GM03348 (cell line): ENCODE measurements at regions not wholly inside any gene's neighbourhood (a gene's known extent, or its start where the extent isn't known, plus 50 kb on each side); places are given as distances from the start of the nearest gene placed in this dataset.
A peak's percentile ranks its signal among the peaks of the same experiment; 100 is the strongest.

Source experiments
- DNase-seq: peaks from one replicate; pipeline ENCODE4 v3.0.0; 2012; ENCODE audit warnings: low spot score

- no peak for DNase-seq
Observed at GRCh38 chr13:94968757-94969086, 256.4 kb upstream of the SOX21 start.

- peak; percentile 34 for DNase-seq
Observed at GRCh38 chr13:94968040-94968756, 255.9 kb upstream of the SOX21 start.

GRCh38 chr13:94967183-94968039 is 255.1 kb upstream of the SOX21 start:
- DNase-seq: peak; percentile 64

GRCh38 chr13:94966422-94966955 is 254.1 kb upstream of the SOX21 start:
- DNase-seq: no peak

GRCh38 chr13:94959626-94960025 is 247.3 kb upstream of the SOX21 start:
- DNase-seq: no peak

DNA sequence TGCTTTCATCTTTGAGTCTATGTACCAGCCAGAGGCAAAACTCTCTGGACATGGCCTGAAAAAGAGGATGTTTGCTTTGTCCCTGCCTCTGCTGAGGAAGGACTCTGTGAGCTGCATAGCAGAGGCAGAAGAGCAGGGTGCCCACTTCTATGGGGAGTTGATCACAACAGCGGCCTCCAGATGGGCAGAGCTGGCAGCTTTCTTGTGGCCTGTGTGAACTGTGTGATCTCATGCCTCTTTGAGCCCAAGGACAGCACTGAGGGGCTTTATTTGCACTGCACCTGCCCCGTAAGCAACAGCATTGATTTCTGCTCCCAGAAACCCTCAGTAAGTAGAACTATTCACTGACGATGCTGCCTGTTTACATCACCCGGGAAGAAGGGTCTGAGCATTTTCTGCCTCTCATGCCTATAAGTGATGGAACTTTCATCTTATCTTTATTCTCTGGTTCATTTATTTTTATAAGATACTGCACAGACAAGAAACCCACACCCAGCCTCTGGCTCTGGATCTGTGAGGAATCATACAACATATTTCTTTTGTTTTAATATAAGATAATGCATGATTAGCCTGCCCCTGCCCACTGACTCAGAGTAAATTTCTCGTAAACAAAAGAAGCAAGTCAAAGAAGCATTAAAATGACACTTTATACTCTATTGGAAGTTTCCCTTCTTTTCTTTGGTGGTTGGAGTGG is 244.2 kb upstream of the SOX21 start:
- no peak for DNase-seq

GRCh38 chr13:94952787-94953186 is 240.4 kb upstream of the SOX21 start:
- DNase-seq: no peak

DNA sequence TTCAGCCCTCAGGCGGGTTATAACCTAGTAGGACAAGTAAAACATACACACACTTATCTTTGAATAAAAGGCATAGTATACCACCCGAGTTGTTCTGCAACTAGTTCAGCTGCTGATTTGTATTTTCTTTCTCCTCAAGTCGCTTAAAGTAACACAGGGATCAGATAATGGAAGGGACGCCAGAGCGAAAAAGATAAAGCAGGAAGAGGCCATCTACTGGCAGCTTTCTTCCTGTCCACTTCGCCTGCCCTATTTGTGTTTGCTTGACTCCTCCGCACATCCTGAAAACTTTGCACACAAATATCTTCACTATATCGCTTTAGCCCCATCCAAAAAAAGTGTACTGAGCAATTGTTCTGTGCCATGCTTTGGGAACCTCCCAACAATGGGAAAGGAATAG is 238.0 kb upstream of the SOX21 start:
- peak; percentile 8 for DNase-seq

- no peak for DNase-seq
Observed at GRCh38 chr13:94947965-94948371, 235.6 kb upstream of the SOX21 start.

DNA sequence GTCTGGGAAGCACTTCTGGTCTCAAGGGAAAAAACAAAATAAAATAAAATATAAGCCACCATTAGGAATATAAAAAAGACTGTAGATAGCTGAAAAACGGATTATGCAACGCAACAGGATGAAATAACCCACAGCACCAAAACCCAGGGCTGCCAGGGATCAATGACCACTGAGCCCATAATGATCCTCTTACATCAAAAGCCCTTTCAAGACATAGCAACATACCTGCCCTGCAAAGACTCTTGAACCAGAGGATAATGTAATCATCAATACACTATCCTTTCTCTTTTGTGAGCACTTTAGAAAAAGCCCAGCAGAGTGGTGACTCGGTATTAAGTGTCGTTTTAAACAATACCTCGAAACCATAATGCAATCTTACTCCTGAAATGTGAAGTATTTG is 235.0 kb upstream of the SOX21 start:
- DNase-seq: no peak

GRCh38 chr13:94946039-94946438 is 233.7 kb upstream of the SOX21 start:
- DNase-seq: no peak

GRCh38 chr13:94938124-94938523 is 225.8 kb upstream of the SOX21 start:
- DNase-seq: no peak

- DNase-seq: no peak
Observed at GRCh38 chr13:94936633-94937032, 224.3 kb upstream of the SOX21 start.

GRCh38 chr13:94933936-94934335 is 221.6 kb upstream of the SOX21 start:
- no peak for DNase-seq

DNA sequence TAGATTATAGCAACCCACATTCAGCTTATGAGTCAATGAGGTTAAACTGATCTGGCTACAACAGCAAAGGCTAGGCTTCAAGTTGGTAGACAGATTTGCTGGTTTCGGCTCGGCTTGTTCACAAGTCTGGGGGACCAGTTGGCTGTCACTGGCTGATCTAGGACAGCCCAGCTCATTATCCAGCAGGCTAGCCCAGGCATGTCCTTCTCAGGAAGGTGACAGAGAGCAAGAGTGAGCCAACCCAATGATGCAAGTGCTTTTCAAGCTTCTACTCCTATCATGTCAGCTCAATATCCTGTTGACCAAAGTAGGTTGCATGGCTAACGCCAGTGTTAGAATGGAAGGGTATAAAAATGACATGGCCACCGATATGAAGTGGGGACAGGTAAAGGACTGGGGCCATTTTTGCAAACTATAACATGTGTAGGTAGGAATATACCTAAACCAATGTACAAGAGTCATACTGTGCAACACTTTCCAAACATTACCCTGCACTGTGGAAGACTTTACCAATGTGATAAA is 220.9 kb upstream of the SOX21 start:
- no peak for DNase-seq

DNA sequence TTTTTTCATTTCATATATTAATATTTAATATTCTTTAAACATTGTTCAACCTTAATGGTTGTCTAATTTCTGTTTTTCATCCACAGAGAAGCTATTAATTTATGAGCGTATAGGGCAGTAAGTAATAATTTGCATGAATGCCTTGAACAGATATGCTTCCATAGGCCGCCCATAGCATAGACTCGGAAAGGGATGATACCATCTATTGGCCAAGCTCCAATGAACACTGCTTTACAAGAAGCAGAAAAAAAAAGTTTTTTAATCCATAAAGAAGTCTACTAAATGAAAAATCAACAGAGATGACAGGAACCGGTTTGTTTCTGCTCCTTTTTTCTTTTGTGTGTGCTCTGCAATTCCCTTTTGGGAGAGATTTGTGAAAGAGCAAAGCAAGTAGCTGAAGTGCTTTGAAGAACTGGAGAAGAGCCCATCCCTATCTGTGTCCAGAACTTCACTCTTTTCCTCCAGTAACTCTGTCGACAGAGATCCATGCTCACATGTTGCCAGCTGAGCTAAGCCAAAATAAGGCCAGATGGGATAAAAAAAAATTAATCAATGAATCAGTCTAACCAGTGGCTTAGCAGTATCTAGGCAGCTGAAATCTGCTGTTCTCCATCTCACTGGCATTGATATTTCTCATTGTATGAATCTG is 215.9 kb upstream of the SOX21 start:
- no peak for DNase-seq

DNA sequence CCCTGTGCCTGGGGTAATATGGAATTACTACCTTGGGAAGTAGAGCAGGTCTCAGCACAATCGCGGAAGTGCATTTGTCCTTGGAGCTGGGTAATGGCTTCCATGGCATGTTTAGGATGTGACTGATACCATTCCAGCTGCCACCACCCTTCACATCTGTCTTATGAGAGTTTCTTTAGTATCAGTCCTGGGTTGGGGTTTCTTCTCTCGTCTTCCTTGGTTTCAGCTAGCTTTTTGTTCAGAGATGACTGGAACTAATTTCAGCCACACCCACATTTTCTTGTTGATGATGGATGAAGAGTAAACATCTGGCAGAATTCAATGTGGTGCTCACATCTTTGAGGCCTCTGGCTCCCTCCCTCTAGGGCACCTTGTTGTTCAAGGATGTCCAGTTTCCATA is 212.9 kb upstream of the SOX21 start:
- DNase-seq: no peak

- DNase-seq: no peak
Observed at GRCh38 chr13:94921181-94921580, 208.8 kb upstream of the SOX21 start.

DNA sequence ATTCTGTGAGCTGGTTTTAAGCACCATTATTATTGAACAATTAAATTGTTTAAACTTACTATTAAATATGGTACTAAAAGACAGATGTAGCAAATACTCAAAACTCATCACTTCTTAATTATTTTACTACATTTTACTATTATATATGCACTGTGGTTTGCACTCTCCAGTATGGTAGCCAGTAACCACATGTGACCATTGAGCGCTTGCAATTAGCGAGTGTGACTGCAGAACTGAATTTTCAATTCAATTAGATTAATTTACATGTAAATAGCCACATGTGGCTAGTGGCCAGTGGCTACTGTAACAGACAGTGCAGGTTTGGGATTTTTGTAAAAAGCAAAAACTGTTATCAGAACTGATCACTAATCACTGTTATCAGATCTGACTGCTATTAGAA is 208.2 kb upstream of the SOX21 start:
- no peak for DNase-seq

DNA sequence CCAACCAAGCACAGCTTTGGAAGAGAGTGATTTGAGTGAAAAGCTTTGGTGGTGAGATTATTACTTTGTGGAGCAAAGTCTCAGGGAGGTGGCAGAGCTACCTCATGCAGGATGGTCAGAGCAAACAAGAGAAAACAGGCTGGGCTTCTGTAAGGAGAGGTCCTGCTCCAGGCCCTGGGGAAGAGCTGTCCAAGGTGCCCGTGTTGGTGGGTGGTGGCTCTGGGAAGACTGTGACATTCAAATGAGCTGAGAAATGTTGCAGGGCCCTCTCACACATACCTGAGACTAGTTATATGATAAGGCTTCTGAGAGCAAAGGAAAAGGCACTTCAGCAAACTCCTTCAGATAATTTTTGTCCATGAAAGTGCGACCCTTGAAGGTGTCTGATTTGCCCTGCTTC is 205.5 kb upstream of the SOX21 start:
- no peak for DNase-seq

GRCh38 chr13:94914895-94915294 is 202.6 kb upstream of the SOX21 start:
- no peak for DNase-seq

DNA sequence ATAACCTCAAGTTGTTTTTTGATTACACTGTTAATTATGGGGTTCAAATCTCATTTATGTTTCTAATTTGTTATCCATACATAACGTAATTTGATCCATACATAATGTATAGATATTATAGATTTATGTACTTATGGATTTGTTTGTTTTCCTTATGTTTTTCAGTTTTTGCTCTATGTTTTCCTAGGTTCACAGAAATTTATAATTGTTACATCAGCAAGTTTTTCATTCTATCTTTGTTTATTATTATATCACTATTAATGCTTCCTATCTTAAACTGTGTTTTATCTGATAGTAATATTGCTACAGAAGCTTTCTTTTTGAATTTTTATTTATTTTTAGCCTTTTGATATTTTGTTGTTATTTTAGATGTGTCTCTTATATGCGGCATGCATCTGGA is 194.3 kb upstream of the SOX21 start:
- DNase-seq: no peak
